Epidermal melanocyte (primary cell): ENCODE measurements at regions not wholly inside any gene's neighbourhood (a gene's known extent, or its start where the extent isn't known, plus 50 kb on each side); places are given as distances from the start of the nearest gene placed in this dataset.
"Not testable (repeated sequence)": the region's sequence is repeated elsewhere in the genome, so short reads cannot be mapped to it uniquely, and the experiment has no call there.

Experiments used
- DNase-seq: peaks from one replicate; pipeline ENCODE4 v3.0.0; 2011; ENCODE audit warnings: low spot score; ENCODE audit not compliant: insufficient read length

GRCh38 chr13:111584101-111584672 is 263.7 kb downstream of the TEX29 start:
- DNase-seq = no peak

GRCh38 chr13:111584870-111585269 is 264.4 kb downstream of the TEX29 start:
- no peak for DNase-seq

- DNase-seq = no peak
Measured at GRCh38 chr13:111586291-111586690, 265.8 kb downstream of the TEX29 start.

GRCh38 chr13:111587249-111587648 is 266.8 kb downstream of the TEX29 start:
- no peak for DNase-seq

- DNase-seq = no peak
Measured at GRCh38 chr13:111589321-111589720, 268.9 kb downstream of the TEX29 start.

- DNase-seq = no peak
Measured at GRCh38 chr13:111589992-111590391, 269.6 kb downstream of the TEX29 start.

- DNase-seq = no peak
Measured at GRCh38 chr13:111590796-111591195, 270.4 kb downstream of the TEX29 start.

GRCh38 chr13:111593490-111593889 is 273.0 kb downstream of the TEX29 start:
- DNase-seq = not testable (repeated sequence)

GRCh38 chr13:111594606-111595005 is 274.2 kb downstream of the TEX29 start:
- DNase-seq = no peak

- DNase-seq = no peak
Measured at GRCh38 chr13:111595276-111595675, 274.8 kb downstream of the TEX29 start.

GRCh38 chr13:111595791-111596190 is 275.3 kb downstream of the TEX29 start:
- no peak for DNase-seq

- DNase-seq = no peak
Measured at GRCh38 chr13:111597191-111597611, 276.8 kb downstream of the TEX29 start.

- no peak for DNase-seq
Measured at GRCh38 chr13:111597618-111598017, 277.2 kb downstream of the TEX29 start.

GRCh38 chr13:111598747-111599146 is 278.3 kb downstream of the TEX29 start:
- DNase-seq = no peak

GRCh38 chr13:111599791-111600190 is 279.3 kb downstream of the TEX29 start:
- DNase-seq = no peak

- no peak for DNase-seq
Measured at GRCh38 chr13:111602874-111603273, 282.4 kb downstream of the TEX29 start.

GRCh38 chr13:111604097-111604496 is 283.7 kb downstream of the TEX29 start:
- DNase-seq = no peak

GRCh38 chr13:111608556-111608955 is 288.1 kb downstream of the TEX29 start:
- no peak for DNase-seq

GRCh38 chr13:111609631-111610030 is 289.2 kb downstream of the TEX29 start:
- no peak for DNase-seq

GRCh38 chr13:111610081-111610480 is 289.6 kb downstream of the TEX29 start:
- no peak for DNase-seq

- DNase-seq = no peak
Measured at GRCh38 chr13:111610879-111611278, 290.4 kb downstream of the TEX29 start.

- DNase-seq = no peak
Measured at GRCh38 chr13:111611651-111612050, 291.2 kb downstream of the TEX29 start.

- no peak for DNase-seq
Measured at GRCh38 chr13:111612886-111613285, 292.4 kb downstream of the TEX29 start.

GRCh38 chr13:111614009-111614408 is 293.6 kb downstream of the TEX29 start:
- DNase-seq = no peak
